SK-N-MC (cell line): ENCODE measurements at regions not wholly inside any gene's neighbourhood (a gene's known extent, or its start where the extent isn't known, plus 50 kb on each side); places are given as distances from the start of the nearest gene placed in this dataset.

Experiments
- DNase-seq: peaks from one replicate; pipeline ENCODE4 v3.0.0-alpha.2; 2011; ENCODE audit warnings: low read depth, low spot score
- H3K27ac ChIP-seq: fragments of 200-600 bp; sonication (generic); 2 replicates; pipeline ENCODE4 v1.5.1; 2016; ENCODE audit warnings: mixed run types
- H3K36me3 ChIP-seq: fragments of 200-600 bp; sonication (generic); 2 replicates; pipeline ENCODE4 v1.6.1; 2017; ENCODE audit warnings: antibody characterized with exemption, low read length, mixed read lengths; ENCODE audit not compliant: insufficient read depth
- H3K4me3 ChIP-seq: fragments of 200-600 bp; sonication (generic); 2 replicates; pipeline ENCODE4 v1.5.1; 2016
- H3K9ac ChIP-seq: fragments of 200-600 bp; sonication (generic); 2 replicates; pipeline ENCODE4 v1.8.0; 2017; ENCODE audit warnings: mixed run types, mixed read lengths; ENCODE audit not compliant: insufficient read length
- H3K9me3 ChIP-seq: fragments of 200-600 bp; sonication (generic); 2 replicates; pipeline ENCODE4 v1.6.1; 2017; ENCODE audit warnings: low read depth, mild to moderate bottlenecking, antibody characterized with exemption, low read length, moderate library complexity, mixed read lengths
- EZH2 ChIP-seq: fragments of 200-600 bp; sonication (generic); IDR thresholded peaks from one replicate; pipeline ENCODE4 v1.6.1; 2017; ENCODE audit warnings: antibody characterized with exemption
- FOXP2 ChIP-seq: optimal IDR thresholded peaks from 2 replicates; pipeline ENCODE3; 2011; ENCODE audit warnings: mild to moderate bottlenecking, moderate library complexity; ENCODE audit not compliant: insufficient read depth; ENCODE audit errors: extremely low read length, control extremely low read depth
- POLR2AphosphoS5 ChIP-seq: IDR thresholded peaks from 2 replicates; pipeline ENCODE4 v1.6.1; 2012; ENCODE audit warnings: mild to moderate bottlenecking, low read depth, low read length, borderline replicate concordance

- Histone ChIP-seq H3K4me3 (no peak overlapping the region), H3K27ac (no peak overlapping the region), H3K9me3 (no peaks in the 10 kb centered on the region), H3K9ac (no peak overlapping the region), H3K36me3 (no peaks in the 10 kb centered on the region)
- DNase-seq: no peak
- no peak for TF ChIP-seq POLR2AphosphoS5
- TF ChIP-seq EZH2: no peak
- no peak for TF ChIP-seq FOXP2
These were observed 68.3 kb upstream of the DACH1 start for GRCh38 chr13:71935166-71935840.

GRCh38 chr13:71924931-71925330, 57.9 kb upstream of the DACH1 start:
- DNase-seq: no peak
- TF ChIP-seq FOXP2 (no peak), EZH2 (no peak), POLR2AphosphoS5 (no peak)

GRCh38 chr13:71922194-71922593, 55.2 kb upstream of the DACH1 start:
- no peak overlapping the region for H3K27ac ChIP-seq
- H3K4me3 ChIP-seq: no peak overlapping the region
- no peak for TF ChIP-seq EZH2
- TF ChIP-seq POLR2AphosphoS5: no peak
- no peak for TF ChIP-seq FOXP2
- no peak for DNase-seq
- no peaks in the 10 kb centered on the region for H3K9me3 ChIP-seq
- no peak overlapping the region for H3K9ac ChIP-seq
- no peaks in the 10 kb centered on the region for H3K36me3 ChIP-seq

More at GRCh38 chr13:71924931-71925330, 57.9 kb upstream of the DACH1 start:
- Histone ChIP-seq H3K9ac (no peak overlapping the region), H3K27ac (no peak overlapping the region), H3K4me3 (no peak overlapping the region), H3K9me3 (no peaks in the 10 kb centered on the region), H3K36me3 (no peaks in the 10 kb centered on the region)
